GM12878 (cell line): ENCODE measurements at regions not wholly inside any gene's neighbourhood (a gene's known extent, or its start where the extent isn't known, plus 50 kb on each side); places are given as distances from the start of the nearest gene placed in this dataset.

Experiments
- ASH2L ChIP-seq: fragments of 300-600, 200-600 bp; sonication (generic); IDR thresholded peaks from 2 replicates; pipeline ENCODE4 v1.6.1; 2017; ENCODE audit warnings: low read depth, mild to moderate bottlenecking, borderline replicate concordance
- ESRRA ChIP-seq: IDR thresholded peaks from 2 replicates; pipeline ENCODE4 v1.6.1; 2012; ENCODE audit warnings: mild to moderate bottlenecking, low read length, improper control_type of control experiment
- HCFC1 ChIP-seq: fragments of 150-350 bp; IDR thresholded peaks from 2 replicates; pipeline ENCODE4 v1.6.1; 2014; ENCODE audit warnings: low read length
- HDAC6 ChIP-seq: fragments of 200-600 bp; sonication (generic); IDR thresholded peaks from one replicate; pipeline ENCODE4 v1.8.0; 2017; ENCODE audit warnings: antibody characterized with exemption; ENCODE audit not compliant: unreplicated experiment
- KDM1A ChIP-seq: fragments of 200-600 bp; sonication (generic); IDR thresholded peaks from 2 replicates; pipeline ENCODE4 v1.6.1; 2016; ENCODE audit warnings: borderline replicate concordance
- NFYB ChIP-seq: IDR thresholded peaks from 2 replicates; pipeline ENCODE4 v1.6.1; 2011; ENCODE audit warnings: low read depth, mild to moderate bottlenecking, low read length, improper control_type of control experiment, moderate library complexity; ENCODE audit not compliant: insufficient read depth
- POLR2A ChIP-seq: IDR thresholded peaks from 2 replicates; pipeline ENCODE4 v1.6.1; 2011; ENCODE audit warnings: low read depth, mild to moderate bottlenecking, low read length
- SP1 ChIP-seq: IDR thresholded peaks from one replicate; pipeline ENCODE4 v1.6.1; 2011; ENCODE audit warnings: low read depth, low read length
- TAF1 ChIP-seq: IDR thresholded peaks from 2 replicates; pipeline ENCODE4 v1.6.1; 2011; ENCODE audit warnings: mild to moderate bottlenecking, low read depth, low read length, borderline replicate concordance
- YBX1 ChIP-seq: fragments of 450-650 bp; IDR thresholded peaks from 2 replicates; pipeline ENCODE4 v1.6.1; 2016; ENCODE audit warnings: antibody characterized with exemption
- YY1 ChIP-seq: IDR thresholded peaks from 2 replicates; pipeline ENCODE4 v1.6.1; 2011; ENCODE audit warnings: low read depth, mild to moderate bottlenecking, low read length
- TF ChIP-seq, protein P1 (sequence below), 3 experiments: IDR thresholded peaks in 2 of 3; conservative IDR thresholded peaks in 1 of 3; 2 replicates each; pipeline ENCODE4 v1.5.1; 2011; ENCODE audit warnings: low read depth in 3 of 3, low read length in 3 of 3, mild to moderate bottlenecking in 3 of 3, control low read depth in 2 of 3, moderate library complexity in 2 of 3, inconsistent platforms in 1 of 3, mixed read lengths in 1 of 3; ENCODE audit not compliant: control insufficient read depth in 2 of 3, insufficient read depth in 1 of 3; ENCODE audit errors: extremely low read depth in 1 of 3

DNA sequence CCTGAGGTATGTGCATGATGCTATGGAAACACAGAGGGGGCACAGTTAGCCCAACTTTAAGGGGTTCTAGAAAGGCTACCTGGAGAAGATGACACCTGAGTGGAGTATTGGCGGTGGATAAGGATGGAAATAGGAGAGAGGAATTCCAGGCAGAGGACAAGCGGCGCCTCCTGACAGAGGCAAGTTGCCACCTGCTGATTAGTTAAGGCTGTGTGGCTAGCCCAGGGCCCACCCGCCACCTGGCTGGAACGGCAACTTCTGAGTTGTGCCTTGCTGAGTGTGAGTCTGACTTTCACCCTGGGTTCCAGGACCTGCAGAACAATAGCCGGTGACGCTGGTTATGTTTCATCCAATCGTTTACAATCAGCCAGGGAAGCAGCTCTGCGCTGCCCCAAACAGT lies 126.9 kb upstream of the LMO4 start:
- TF ChIP-seq ESRRA (no peak), HDAC6 (no peak), ASH2L (no peak), KDM1A (no peak), YY1 (no peak), NFYB (no peak), YBX1 (no peak), SP1 (no peak), HCFC1 (no peak), TAF1 (no peak), POLR2A (no peak)
- TF ChIP-seq, protein P1, sequence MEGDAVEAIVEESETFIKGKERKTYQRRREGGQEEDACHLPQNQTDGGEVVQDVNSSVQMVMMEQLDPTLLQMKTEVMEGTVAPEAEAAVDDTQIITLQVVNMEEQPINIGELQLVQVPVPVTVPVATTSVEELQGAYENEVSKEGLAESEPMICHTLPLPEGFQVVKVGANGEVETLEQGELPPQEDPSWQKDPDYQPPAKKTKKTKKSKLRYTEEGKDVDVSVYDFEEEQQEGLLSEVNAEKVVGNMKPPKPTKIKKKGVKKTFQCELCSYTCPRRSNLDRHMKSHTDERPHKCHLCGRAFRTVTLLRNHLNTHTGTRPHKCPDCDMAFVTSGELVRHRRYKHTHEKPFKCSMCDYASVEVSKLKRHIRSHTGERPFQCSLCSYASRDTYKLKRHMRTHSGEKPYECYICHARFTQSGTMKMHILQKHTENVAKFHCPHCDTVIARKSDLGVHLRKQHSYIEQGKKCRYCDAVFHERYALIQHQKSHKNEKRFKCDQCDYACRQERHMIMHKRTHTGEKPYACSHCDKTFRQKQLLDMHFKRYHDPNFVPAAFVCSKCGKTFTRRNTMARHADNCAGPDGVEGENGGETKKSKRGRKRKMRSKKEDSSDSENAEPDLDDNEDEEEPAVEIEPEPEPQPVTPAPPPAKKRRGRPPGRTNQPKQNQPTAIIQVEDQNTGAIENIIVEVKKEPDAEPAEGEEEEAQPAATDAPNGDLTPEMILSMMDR (IDR thresholded peaks at IDR 0.05 in 2 of 3, conservative IDR thresholded peaks at IDR 0.05 in 1 of 3; ENCODE audit: control insufficient read depth in 2 of 3, extremely low read depth in 1 of 3, insufficient read depth in 1 of 3, low read depth in 3 of 3, low read length in 3 of 3) = no peak
